HG02938 (cell line): ENCODE measurements at regions not wholly inside any gene's neighbourhood (a gene's known extent, or its start where the extent isn't known, plus 50 kb on each side); places are given as distances from the start of the nearest gene placed in this dataset.

Experiments used
- ATAC-seq: cut with Tn5 transposase; IDR thresholded peaks from one replicate; pipeline ENCODE4 v1.9.1; 2021; ENCODE audit warnings: mild to moderate bottlenecking, moderate library complexity; ENCODE audit not compliant: unreplicated experiment

GRCh38 chr10:78504181-78504580, 470.5 kb downstream of the RPS24 start:
- ATAC-seq: no peak

- no peak for ATAC-seq
These were observed 472.0 kb downstream of the RPS24 start for GRCh38 chr10:78505657-78506056.

- ATAC-seq: no peak
These were observed 473.0 kb downstream of the RPS24 start for GRCh38 chr10:78506614-78507013.

- no peak for ATAC-seq
These were observed 474.0 kb downstream of the RPS24 start for GRCh38 chr10:78507510-78508160.

- no peak for ATAC-seq
These were observed 475.5 kb downstream of the RPS24 start for GRCh38 chr10:78508955-78509748.

- no peak for ATAC-seq
These were observed 477.1 kb downstream of the RPS24 start for GRCh38 chr10:78510566-78511323.

GRCh38 chr10:78511324-78512204, 477.9 kb downstream of the RPS24 start:
- no peak for ATAC-seq

- no peak for ATAC-seq
These were observed 478.5 kb downstream of the RPS24 start for GRCh38 chr10:78512205-78512550.

GRCh38 chr10:78513330-78513729, 479.7 kb downstream of the RPS24 start:
- no peak for ATAC-seq

GRCh38 chr10:78513986-78514385, 480.3 kb downstream of the RPS24 start:
- no peak for ATAC-seq

- ATAC-seq: no peak
These were observed 480.8 kb downstream of the RPS24 start for GRCh38 chr10:78514459-78514858.

- no peak for ATAC-seq
These were observed 481.6 kb downstream of the RPS24 start for GRCh38 chr10:78515038-78515872.

- no peak for ATAC-seq
These were observed 482.1 kb downstream of the RPS24 start for GRCh38 chr10:78515873-78516153.

- ATAC-seq: no peak
These were observed 482.6 kb downstream of the RPS24 start for GRCh38 chr10:78516236-78516635.

- no peak for ATAC-seq
These were observed 483.1 kb downstream of the RPS24 start for GRCh38 chr10:78516756-78517155.

- ATAC-seq: no peak
These were observed 484.6 kb downstream of the RPS24 start for GRCh38 chr10:78518224-78518623.

- no peak for ATAC-seq
These were observed 487.2 kb downstream of the RPS24 start for GRCh38 chr10:78520737-78521430.

GRCh38 chr10:78523453-78523852, 489.8 kb downstream of the RPS24 start:
- ATAC-seq: no peak

- ATAC-seq: no peak
These were observed 490.7 kb downstream of the RPS24 start for GRCh38 chr10:78524342-78524741.

GRCh38 chr10:78524941-78525340, 491.3 kb downstream of the RPS24 start:
- no peak for ATAC-seq
